ENCODE measurements at regions not wholly inside any gene's neighbourhood (a gene's known extent, or its start where the extent isn't known, plus 50 kb on each side); places are given as distances from the start of the nearest gene placed in this dataset.
A peak's percentile ranks its signal among the peaks of the same experiment; 100 is the strongest.

GRCh38 chr2:106573773-106574172, 86.6 kb downstream of the CD8B2 start:
- no peak for FAIRE-seq

GRCh38 chr2:106575955-106576354, 88.8 kb downstream of the CD8B2 start:
- no peaks in the 10 kb centered on the region for H3K9me1 ChIP-seq (ENCODE audit: control insufficient read depth, insufficient read depth, low read length)
- CTCF ChIA-PET (ENCODE audit: low intra/inter-chr PET ratio), result no interaction called here
- TF ChIP-seq EGR1 (conservative IDR thresholded peaks at IDR 0.05), result peak; percentile 49
- TF ChIP-seq TAF7 (tag; IDR thresholded peaks at IDR 0.05), result no peak
- no peak overlapping the region for H3K4me3 ChIP-seq
- POLR2A ChIA-PET, result no interaction called here
- H3K4me2 ChIP-seq (ENCODE audit: insufficient read depth, low read length), result no peak overlapping the region
- H3K9ac ChIP-seq (ENCODE audit: insufficient read depth in 1 of 2, low read depth in 2 of 2, low read length in 2 of 2), result no peak overlapping the region
- DNase-seq (ENCODE audit: extremely low read depth in 1 of 4, low spot score in 3 of 4) (no peak), FAIRE-seq (no peak), ATAC-seq (no peak)
- H3K27ac ChIP-seq (ENCODE audit: extremely low read depth, low read depth, low read length), result no peak overlapping the region
- H3K9me3 ChIP-seq (replicated peaks; ENCODE audit: control insufficient read depth, insufficient read depth, low read depth, low read length), result no peaks in the 10 kb centered on the region
- H3K36me3 ChIP-seq (ENCODE audit: control insufficient read depth, insufficient read depth, low read length), result no peaks in the 10 kb centered on the region
- H4K20me1 ChIP-seq (replicated peaks; ENCODE audit: control insufficient read depth, insufficient read depth, low read length), result no peaks in the 10 kb centered on the region
- WGBS (ENCODE audit: insufficient coverage, low coverage, missing lambda C conversion rate), result 0% methylated on average over 2 of the region's 6 CpGs
- H3K27me3 ChIP-seq (ENCODE audit: control insufficient read depth in 2 of 2, insufficient read depth in 2 of 2, low read length in 2 of 2), result peaks cover 4 to 21% of the 10 kb centered on the region in 2 experiments; a peak in 4 of 5 replicates
- no peak overlapping the region for H2AFZ ChIP-seq (ENCODE audit: low read depth, low read length)
- no peaks in the 10 kb centered on the region for H3K79me2 ChIP-seq (ENCODE audit: control insufficient read depth, insufficient read depth, low read length)
- intact Hi-C loops (cut with micrococcal nuclease) (no loop called here), in situ Hi-C loops (cut with MboI) (no loop called here)
- BruUV-seq (replicated peaks), result no TSS peak
- H3K4me1 ChIP-seq (replicated peaks in 1 of 2; ENCODE audit: control insufficient read depth in 2 of 2, insufficient read depth in 2 of 2, low read length in 2 of 2), result no peaks in the 10 kb centered on the region

More at GRCh38 chr2:106573773-106574172, 86.6 kb downstream of the CD8B2 start:
- Histone ChIP-seq H3K9me3 (replicated peaks; ENCODE audit: control insufficient read depth, insufficient read depth, low read depth, low read length) (no peaks in the 10 kb centered on the region), H3K27ac (ENCODE audit: extremely low read depth, low read depth, low read length) (no peak overlapping the region), H3K4me1 (replicated peaks in 1 of 2; ENCODE audit: control insufficient read depth in 2 of 2, insufficient read depth in 2 of 2, low read length in 2 of 2) (no peaks in the 10 kb centered on the region), H3K4me2 (ENCODE audit: insufficient read depth, low read length) (no peak overlapping the region), H4K20me1 (replicated peaks; ENCODE audit: control insufficient read depth, insufficient read depth, low read length) (no peaks in the 10 kb centered on the region), H3K9me1 (ENCODE audit: control insufficient read depth, insufficient read depth, low read length) (no peaks in the 10 kb centered on the region), H3K9ac (ENCODE audit: insufficient read depth in 1 of 2, low read depth in 2 of 2, low read length in 2 of 2) (no peak overlapping the region), H3K4me3 (no peak overlapping the region), H2AFZ (ENCODE audit: low read depth, low read length) (no peak overlapping the region), H3K36me3 (ENCODE audit: control insufficient read depth, insufficient read depth, low read length) (no peaks in the 10 kb centered on the region), H3K79me2 (ENCODE audit: control insufficient read depth, insufficient read depth, low read length) (no peaks in the 10 kb centered on the region), H3K27me3 (ENCODE audit: control insufficient read depth in 2 of 2, insufficient read depth in 2 of 2, low read length in 2 of 2) (peaks cover 0 to 7% of the 10 kb centered on the region in 2 experiments; a peak in 2 of 5 replicates)
- intact Hi-C loops (cut with micrococcal nuclease), result no loop called here
- in situ Hi-C loops (cut with MboI), result no loop called here
- no peak for ATAC-seq
- TF ChIP-seq SRF (CRISPR knock-in tag; IDR thresholded peaks at IDR 0.05) (no peak), MEF2D (tag; conservative IDR thresholded peaks at IDR 0.05; ENCODE audit: low read depth) (no peak), SIX5 (IDR thresholded peaks at IDR 0.05; ENCODE audit: borderline replicate concordance in 1 of 2, insufficient read depth in 1 of 2, low read depth in 1 of 2, low read length in 2 of 2) (no peak), BCOR (IDR thresholded peaks at IDR 0.05) (no peak), MYNN (IDR thresholded peaks at IDR 0.05) (no peak), MYNN (CRISPR knock-in tag; IDR thresholded peaks at IDR 0.05) (no peak), FOXK2 (conservative IDR thresholded peaks at IDR 0.05 in 1 of 2, IDR thresholded peaks at IDR 0.05 in 1 of 2; ENCODE audit: low read depth in 2 of 2) (no peak), GTF2A2 (tag; IDR thresholded peaks at IDR 0.05) (no peak), CHD2 (IDR thresholded peaks at IDR 0.05; ENCODE audit: low read depth, low read length) (no peak), KHSRP (IDR thresholded peaks at IDR 0.05) (no peak)
- ChIA-PET CTCF (ENCODE audit: low intra/inter-chr PET ratio) (no interaction called here), POLR2A (interaction anchor here (0.6 kb wide), 1 partner anchor 36 kb away, joined by 3 read pairs; no protein-coding TSS in a partner anchor)
- BruUV-seq (replicated peaks), result no TSS peak
- DNase-seq (ENCODE audit: extremely low read depth in 1 of 4, low spot score in 3 of 4), result no peak

Measured in K562 (cell line).